Body of pancreas (tissue), 4 donors: ENCODE measurements at regions not wholly inside any gene's neighbourhood (a gene's known extent, or its start where the extent isn't known, plus 50 kb on each side); places are given as distances from the start of the nearest gene placed in this dataset.

Source experiments
- ATAC-seq: fragments of 150-250 bp; one replicate; pipeline ENCODE4 v1.9.1; 2016
- DNase-seq, 4 donors: peaks; one replicate each; pipeline ENCODE4 v3.0.0-alpha.2; 2019
- H3K27ac ChIP-seq, 4 donors: fragments of 200-600 bp; sonication (generic); 1 replicate in 3 of 4; 2 replicates in 1 of 4; pipeline versions ENCODE4 v1.5.1 to v1.6.1; 2016 to 2019; ENCODE audit warnings: mild to moderate bottlenecking in 1 of 4, mixed read lengths in 1 of 4, moderate library complexity in 1 of 4
- H3K27me3 ChIP-seq, 2 donors: fragments of 200-600 bp; sonication (generic); one replicate each; pipeline ENCODE4 v1.6.0; 2016; ENCODE audit warnings: mild to moderate bottlenecking in 1 of 2
- H3K36me3 ChIP-seq, 2 donors: fragments of 200-600 bp; sonication (generic); replicated peaks in 1 of 2; 2 replicates each; pipeline ENCODE4 v1.5.1; 2016; ENCODE audit warnings: low read depth in 2 of 2; ENCODE audit not compliant: insufficient read depth in 1 of 2
- H3K4me1 ChIP-seq: fragments of 200-600 bp; sonication (generic); one replicate; pipeline ENCODE4 v1.6.0; 2016
- H3K4me3 ChIP-seq, 2 donors: fragments of 200-600 bp; sonication (generic); 1 replicate in 1 of 2; 2 replicates in 1 of 2; pipeline ENCODE4 v1.5.1; 2016 to 2019
- H3K9me3 ChIP-seq, 3 donors: fragments of 200-600 bp; sonication (generic); 1 replicate in 2 of 3; 2 replicates in 1 of 3; pipeline ENCODE4 v1.5.1; 2016
- CTCF ChIP-seq, 7 experiments: fragments of 450-650 bp in 4 of 7; fragments of 200-600 bp in 3 of 7; sonication (generic) in 3 of 7; IDR thresholded peaks; one replicate each; pipeline ENCODE4 v1.5.1; 2016 to 2019; ENCODE audit warnings: antibody characterized with exemption in 7 of 7
- POLR2A ChIP-seq, 3 donors: fragments of 450-650 bp; IDR thresholded peaks; one replicate each; pipeline ENCODE4 v1.6.1; 2016; ENCODE audit warnings: antibody characterized with exemption in 3 of 3, mild to moderate bottlenecking in 2 of 3
- WGBS, 2 donors: methylation state at CpG; one replicate each; pipeline ENCODE4 v1.1.5; 2017; 5-methylcytosine and 5-hydroxymethylcytosine counted together
- intact Hi-C: fragments of 100-400 bp; cut with DNase I; formaldehyde crosslinking; loops from one replicate; pipeline ENCODE4 v1.15.1; 2023

- Histone ChIP-seq H3K27ac (no peak overlapping the region), H3K4me1 (peaks cover 12% of the 10 kb centered on the region), H3K9me3 (no peaks in the 10 kb centered on the region), H3K36me3 (no peaks in the 10 kb centered on the region), H3K4me3 (no peak overlapping the region), H3K27me3 (no peaks in the 10 kb centered on the region)
- WGBS, 2 donors, result 56 to 60% methylated on average over 3 of the region's 3 CpGs
- DNase-seq (no peak), ATAC-seq (no peak)
- intact Hi-C loops, result no loop called here
- TF ChIP-seq CTCF (IDR thresholded peaks at IDR 0.05), result no peak
- TF ChIP-seq POLR2A (IDR thresholded peaks at IDR 0.05), result no peak
Observed at GRCh38 chr18:61651145-61651879, 241.5 kb downstream of the RNF152 start.

GRCh38 chr18:61643884-61644647 is 248.7 kb downstream of the RNF152 start:
- H3K4me3 ChIP-seq, result no peak overlapping the region
- H3K36me3 ChIP-seq, result no peaks in the 10 kb centered on the region
- no peaks in the 10 kb centered on the region for H3K4me1 ChIP-seq
- no peak for DNase-seq
- intact Hi-C loops, result no loop called here
- no peak for TF ChIP-seq CTCF (IDR thresholded peaks at IDR 0.05)
- no peak for TF ChIP-seq POLR2A (IDR thresholded peaks at IDR 0.05)
- no peak for ATAC-seq
- H3K9me3 ChIP-seq, result no peaks in the 10 kb centered on the region
- H3K27me3 ChIP-seq, result no peaks in the 10 kb centered on the region
- H3K27ac ChIP-seq, result no peak overlapping the region
- WGBS, 2 donors, result 67 to 74% methylated on average over 8 of the region's 8 CpGs

GRCh38 chr18:61639886-61640285 is 252.9 kb downstream of the RNF152 start:
- Histone ChIP-seq H3K36me3 (no peaks in the 10 kb centered on the region), H3K27ac (no peak overlapping the region), H3K27me3 (no peaks in the 10 kb centered on the region), H3K4me1 (peaks cover 26% of the 10 kb centered on the region), H3K9me3 (no peaks in the 10 kb centered on the region), H3K4me3 (no peak overlapping the region)
- ATAC-seq (no peak), DNase-seq (no peak)
- intact Hi-C loops, result loop anchor here (5.0 kb wide), 1 partner anchor 252 kb away; the partner anchor contains the start of gene RNF152
- WGBS, 2 donors, result 86 to 96% methylated on average over 2 of the region's 2 CpGs
- TF ChIP-seq POLR2A (IDR thresholded peaks at IDR 0.05), result no peak
- no peak for TF ChIP-seq CTCF (IDR thresholded peaks at IDR 0.05)

GRCh38 chr18:61637905-61638595 is 254.8 kb downstream of the RNF152 start:
- ATAC-seq (no peak), DNase-seq (no peak)
- Histone ChIP-seq H3K27ac (no peak overlapping the region), H3K4me1 (peaks cover 26% of the 10 kb centered on the region), H3K36me3 (no peaks in the 10 kb centered on the region), H3K27me3 (no peaks in the 10 kb centered on the region), H3K4me3 (no peak overlapping the region), H3K9me3 (no peaks in the 10 kb centered on the region)
- WGBS, 2 donors, result 63 to 66% methylated on average over 4 of the region's 4 CpGs
- intact Hi-C loops, result loop anchor here (5.0 kb wide), 1 partner anchor 254 kb away; the partner anchor contains the start of gene RNF152
- TF ChIP-seq POLR2A (IDR thresholded peaks at IDR 0.05), result no peak
- no peak for TF ChIP-seq CTCF (IDR thresholded peaks at IDR 0.05)
